Thoracic aorta (tissue), 2 donors: ENCODE measurements at regions not wholly inside any gene's neighbourhood (a gene's known extent, or its start where the extent isn't known, plus 50 kb on each side); places are given as distances from the start of the nearest gene placed in this dataset.

Experiments
- ATAC-seq: fragments of 150-250 bp; one replicate; pipeline ENCODE4 v1.8.0; 2017; ENCODE audit warnings: low read depth; ENCODE audit not compliant: insufficient number of reproducible peaks, low FRiP score
- DNase-seq: peaks from one replicate; pipeline ENCODE4 v3.0.0-alpha.2; 2020; ENCODE audit warnings: low spot score
- H3K27ac ChIP-seq, 2 donors: fragments of 200-600 bp; sonication (generic); 1 replicate in 1 of 2; 2 replicates in 1 of 2; pipeline ENCODE4 v1.5.1; 2016; ENCODE audit warnings: mild to moderate bottlenecking in 2 of 2, moderate library complexity in 2 of 2
- H3K27me3 ChIP-seq: fragments of 200-600 bp; sonication (generic); replicated peaks from 2 replicates; pipeline ENCODE4 v1.6.0; 2016; ENCODE audit warnings: mild to moderate bottlenecking; ENCODE audit not compliant: insufficient read depth
- H3K36me3 ChIP-seq: fragments of 200-600 bp; sonication (generic); one replicate; pipeline ENCODE4 v1.5.1; 2016
- H3K4me1 ChIP-seq, 2 donors: fragments of 200-600 bp; sonication (generic); 1 replicate in 1 of 2; 2 replicates in 1 of 2; pipeline versions ENCODE4 v1.5.1 to v1.6.0; 2016; ENCODE audit warnings: low read depth in 2 of 2, mild to moderate bottlenecking in 1 of 2; ENCODE audit not compliant: control insufficient read depth in 1 of 2
- H3K4me3 ChIP-seq: fragments of 200-600 bp; sonication (generic); 2 replicates; pipeline ENCODE4 v1.5.1; 2016; ENCODE audit warnings: mild to moderate bottlenecking
- H3K9me3 ChIP-seq: fragments of 200-600 bp; sonication (generic); 2 replicates; pipeline ENCODE4 v1.5.1; 2016
- CTCF ChIP-seq: fragments of 200-600 bp; sonication (generic); IDR thresholded peaks from one replicate; pipeline ENCODE4 v1.5.1; 2019; ENCODE audit warnings: antibody characterized with exemption

GRCh38 chr4:181438641-181439040 is 804.6 kb upstream of the TENM3 start:
- TF ChIP-seq CTCF, result no peak
- H3K36me3 ChIP-seq, result no peaks in the 10 kb centered on the region
- no peaks in the 10 kb centered on the region for H3K4me1 ChIP-seq
- H3K27ac ChIP-seq, result no peak overlapping the region
- H3K4me3 ChIP-seq, result no peak overlapping the region
- H3K27me3 ChIP-seq, result no peaks in the 10 kb centered on the region
- ATAC-seq (peak; percentile 55), DNase-seq (no peak)
- H3K9me3 ChIP-seq, result no peaks in the 10 kb centered on the region

- DNase-seq, result no peak
- TF ChIP-seq CTCF, result no peak
- H3K27ac ChIP-seq, result no peak overlapping the region
- H3K27me3 ChIP-seq, result no peaks in the 10 kb centered on the region
- no peak overlapping the region for H3K4me3 ChIP-seq
- ATAC-seq, result no peak
- H3K4me1 ChIP-seq, result no peaks in the 10 kb centered on the region
- no peaks in the 10 kb centered on the region for H3K9me3 ChIP-seq
- H3K36me3 ChIP-seq, result no peaks in the 10 kb centered on the region
Observed at GRCh38 chr4:181443021-181443420, 800.2 kb upstream of the TENM3 start.

- H3K36me3 ChIP-seq, result no peaks in the 10 kb centered on the region
- H3K9me3 ChIP-seq, result no peaks in the 10 kb centered on the region
- H3K27me3 ChIP-seq, result no peaks in the 10 kb centered on the region
- no peak overlapping the region for H3K27ac ChIP-seq
- no peak for TF ChIP-seq CTCF
- no peaks in the 10 kb centered on the region for H3K4me1 ChIP-seq
- no peak overlapping the region for H3K4me3 ChIP-seq
- no peak for DNase-seq
- no peak for ATAC-seq
Observed at GRCh38 chr4:181465826-181466225, 777.4 kb upstream of the TENM3 start.

- no peaks in the 10 kb centered on the region for H3K4me1 ChIP-seq
- H3K9me3 ChIP-seq, result no peaks in the 10 kb centered on the region
- H3K36me3 ChIP-seq, result no peaks in the 10 kb centered on the region
- H3K27me3 ChIP-seq, result no peaks in the 10 kb centered on the region
- no peak overlapping the region for H3K27ac ChIP-seq
- TF ChIP-seq CTCF, result no peak
- no peak overlapping the region for H3K4me3 ChIP-seq
- DNase-seq, result no peak
- ATAC-seq, result no peak
Observed at GRCh38 chr4:181468451-181468850, 774.8 kb upstream of the TENM3 start.

DNA sequence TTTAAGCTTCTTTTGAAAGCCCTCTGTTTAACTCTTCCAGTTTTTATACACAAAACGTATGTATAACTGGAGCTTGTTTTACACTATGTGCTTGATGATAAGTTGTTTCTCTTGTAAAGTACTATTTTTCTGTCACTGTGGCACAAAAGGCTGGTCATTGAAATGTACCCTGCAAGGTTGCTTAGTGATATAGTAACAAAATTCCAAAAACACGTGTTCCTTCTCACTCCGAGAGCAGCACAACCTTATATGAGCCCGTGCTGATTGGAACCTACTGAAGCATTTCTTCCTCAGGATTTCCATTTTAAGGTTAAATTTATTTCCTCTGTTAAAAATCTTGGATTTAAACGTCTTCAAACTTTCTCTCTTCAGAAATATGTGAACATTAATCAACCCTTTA is 772.9 kb upstream of the TENM3 start:
- Histone ChIP-seq H3K27ac (no peak overlapping the region), H3K9me3 (no peaks in the 10 kb centered on the region), H3K36me3 (no peaks in the 10 kb centered on the region), H3K4me1 (no peaks in the 10 kb centered on the region), H3K27me3 (no peaks in the 10 kb centered on the region), H3K4me3 (no peak overlapping the region)
- no peak for ATAC-seq
- DNase-seq, result no peak
- TF ChIP-seq CTCF, result no peak
